Stomach (tissue), 4 donors: ENCODE measurements at regions not wholly inside any gene's neighbourhood (a gene's known extent, or its start where the extent isn't known, plus 50 kb on each side); places are given as distances from the start of the nearest gene placed in this dataset.

Source experiments
- POLR2A ChIP-seq, 4 donors: fragments of 450-650 bp; IDR thresholded peaks; one replicate each; pipeline ENCODE4 v1.6.1; 2016; ENCODE audit warnings: antibody characterized with exemption in 4 of 4, control low read depth in 2 of 4, mild to moderate bottlenecking in 1 of 4, moderate library complexity in 1 of 4
- POLR2AphosphoS5 ChIP-seq, 3 donors: sonication (generic); formaldehyde crosslinking; IDR thresholded peaks; one replicate each; pipeline ENCODE4 v1.6.1; 2016; ENCODE audit warnings: antibody characterized with exemption in 3 of 3
- TF ChIP-seq, protein P1 (sequence below), 7 experiments: fragments of 450-650 bp in 4 of 7; fragments of 200-600 bp in 3 of 7; sonication (generic) in 3 of 7; IDR thresholded peaks; one replicate each; pipeline ENCODE4 v1.5.1; 2016 to 2019; ENCODE audit warnings: antibody characterized with exemption in 7 of 7, control low read depth in 2 of 7, mild to moderate bottlenecking in 1 of 7

DNA sequence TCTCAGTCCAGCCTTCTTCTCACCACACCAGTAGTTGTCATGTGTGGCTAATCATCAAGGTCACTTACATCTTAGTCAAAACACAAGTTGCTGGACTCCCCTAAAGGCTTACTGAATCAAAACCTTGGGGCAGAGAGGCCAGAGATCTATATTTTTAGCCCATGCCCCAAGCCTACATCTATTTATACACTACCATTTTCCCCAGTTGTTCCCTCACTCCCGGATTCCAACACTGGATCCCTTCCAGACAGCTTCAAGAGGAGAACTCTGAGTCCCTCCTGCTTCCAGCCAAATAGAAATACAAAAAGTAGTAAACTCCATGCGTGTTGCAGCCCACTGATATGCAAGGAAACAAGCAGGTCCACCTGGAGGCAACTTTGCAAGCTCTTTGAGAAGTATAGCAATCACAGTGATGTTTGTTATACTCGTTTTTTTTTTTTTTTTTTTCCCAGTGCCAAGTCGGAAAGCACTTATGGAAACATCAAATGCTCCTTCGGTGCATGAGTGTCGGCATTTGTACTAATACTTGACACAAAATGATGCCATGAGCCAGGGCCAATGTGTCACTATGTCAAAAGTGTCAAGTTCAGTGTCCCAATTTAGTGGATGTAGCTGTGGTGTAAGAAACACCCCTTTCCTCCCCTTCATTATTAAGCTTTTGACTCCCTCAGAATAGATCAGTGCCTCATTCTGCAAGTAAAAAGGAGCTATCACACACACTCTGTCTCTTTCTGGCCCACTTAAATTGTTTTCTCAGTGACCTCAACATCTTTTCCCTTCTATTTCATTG lies 594.2 kb upstream of the SGCD start:
- TF ChIP-seq, protein P1, sequence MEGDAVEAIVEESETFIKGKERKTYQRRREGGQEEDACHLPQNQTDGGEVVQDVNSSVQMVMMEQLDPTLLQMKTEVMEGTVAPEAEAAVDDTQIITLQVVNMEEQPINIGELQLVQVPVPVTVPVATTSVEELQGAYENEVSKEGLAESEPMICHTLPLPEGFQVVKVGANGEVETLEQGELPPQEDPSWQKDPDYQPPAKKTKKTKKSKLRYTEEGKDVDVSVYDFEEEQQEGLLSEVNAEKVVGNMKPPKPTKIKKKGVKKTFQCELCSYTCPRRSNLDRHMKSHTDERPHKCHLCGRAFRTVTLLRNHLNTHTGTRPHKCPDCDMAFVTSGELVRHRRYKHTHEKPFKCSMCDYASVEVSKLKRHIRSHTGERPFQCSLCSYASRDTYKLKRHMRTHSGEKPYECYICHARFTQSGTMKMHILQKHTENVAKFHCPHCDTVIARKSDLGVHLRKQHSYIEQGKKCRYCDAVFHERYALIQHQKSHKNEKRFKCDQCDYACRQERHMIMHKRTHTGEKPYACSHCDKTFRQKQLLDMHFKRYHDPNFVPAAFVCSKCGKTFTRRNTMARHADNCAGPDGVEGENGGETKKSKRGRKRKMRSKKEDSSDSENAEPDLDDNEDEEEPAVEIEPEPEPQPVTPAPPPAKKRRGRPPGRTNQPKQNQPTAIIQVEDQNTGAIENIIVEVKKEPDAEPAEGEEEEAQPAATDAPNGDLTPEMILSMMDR (IDR thresholded peaks at IDR 0.05), result no peak
- no peak for TF ChIP-seq POLR2AphosphoS5 (IDR thresholded peaks at IDR 0.05)
- no peak for TF ChIP-seq POLR2A (IDR thresholded peaks at IDR 0.05)
